Adrenal gland (tissue), 5 donors: ENCODE measurements at regions not wholly inside any gene's neighbourhood (a gene's known extent, or its start where the extent isn't known, plus 50 kb on each side); places are given as distances from the start of the nearest gene placed in this dataset.

Experiments
- CTCF ChIP-seq, 6 experiments: fragments of 450-650 bp in 4 of 6; fragments of 200-600 bp in 2 of 6; sonication (generic) in 1 of 6; IDR thresholded peaks; 1 replicate in 5 of 6; 2 replicates in 1 of 6; pipeline versions ENCODE4 v1.5.1 to v1.8.0; 2016 to 2021; ENCODE audit warnings: antibody characterized with exemption in 6 of 6, mild to moderate bottlenecking in 2 of 6, moderate library complexity in 1 of 6
- POLR2A ChIP-seq, 2 donors: fragments of 450-650 bp; IDR thresholded peaks; one replicate each; pipeline ENCODE4 v1.6.1; 2017; ENCODE audit warnings: antibody characterized with exemption in 2 of 2, mild to moderate bottlenecking in 2 of 2, moderate library complexity in 1 of 2
- donor health status: DM: no; HTN: no; CAD: no.

- no peak for TF ChIP-seq POLR2A (IDR thresholded peaks at IDR 0.05)
- TF ChIP-seq CTCF (IDR thresholded peaks at IDR 0.05) = peak; percentile 70 to 87 (median 78)
These were observed 59.8 kb upstream of the MORC3 start for GRCh38 chr21:36260030-36260787.
